Neural cell (in vitro differentiated cells): ENCODE measurements at regions not wholly inside any gene's neighbourhood (a gene's known extent, or its start where the extent isn't known, plus 50 kb on each side); places are given as distances from the start of the nearest gene placed in this dataset.

Source experiments
- H2AFZ ChIP-seq: fragments of 200-600, 300-800 bp; sonication (generic), shearing (Covaris generic); 2 replicates; pipeline ENCODE4 v1.6.0; 2014; ENCODE audit warnings: low read depth, mild to moderate bottlenecking, antibody characterized with exemption, low read length, moderate library complexity
- H3F3A ChIP-seq: fragments of 200-600 bp; shearing (Covaris generic); 2 replicates; pipeline ENCODE4 v1.6.1; 2016; ENCODE audit warnings: mild to moderate bottlenecking, moderate library complexity, mixed read lengths, antibody characterized with exemption, low read length; ENCODE audit not compliant: insufficient read depth, poor library complexity, severe bottlenecking
- H3K27ac ChIP-seq: fragments of 200-600, 300-800 bp; sonication (generic), shearing (Covaris generic); 2 replicates; pipeline ENCODE4 v1.5.1; 2014; ENCODE audit warnings: mild to moderate bottlenecking, low read length, moderate library complexity
- H3K27me3 ChIP-seq: fragments of 300-800, 200-600 bp; sonication (generic), shearing (Covaris generic); 2 replicates; pipeline ENCODE4 v1.6.0; 2014; ENCODE audit warnings: mild to moderate bottlenecking, low read depth, low read length, moderate library complexity; ENCODE audit not compliant: insufficient read depth
- H3K36me3 ChIP-seq: fragments of 300-800, 200-600 bp; sonication (generic), shearing (Covaris generic); 2 replicates; pipeline ENCODE4 v1.5.1; 2014; ENCODE audit warnings: mild to moderate bottlenecking, antibody characterized with exemption, low read length, moderate library complexity; ENCODE audit not compliant: insufficient read depth
- H3K4me2 ChIP-seq: fragments of 300-800, 200-600 bp; sonication (generic), shearing (Covaris generic); 2 replicates; pipeline ENCODE4 v1.6.0; 2014; ENCODE audit warnings: mild to moderate bottlenecking, low read length
- H3K4me3 ChIP-seq: fragments of 300-800, 200-600 bp; sonication (generic), shearing (Covaris generic); 2 replicates; pipeline ENCODE4 v1.5.1; 2014; ENCODE audit warnings: mild to moderate bottlenecking, low read length, moderate library complexity
- H3K79me2 ChIP-seq: fragments of 200-600 bp; shearing (Covaris generic); replicated peaks from 2 replicates; pipeline ENCODE4 v1.6.0; 2014; ENCODE audit warnings: mild to moderate bottlenecking, low read length, moderate library complexity; ENCODE audit not compliant: insufficient read depth
- H3K9ac ChIP-seq: fragments of 300-800, 200-600 bp; sonication (generic), shearing (Covaris generic); 2 replicates; pipeline ENCODE4 v1.6.1; 2016; ENCODE audit warnings: mild to moderate bottlenecking, low read length, mixed read lengths
- H3K9me2 ChIP-seq: fragments of 200-600 bp; shearing (Covaris generic); 2 replicates; pipeline ENCODE4 v1.6.1; 2016; ENCODE audit warnings: mild to moderate bottlenecking, low read length, mixed read lengths; ENCODE audit not compliant: insufficient read depth
- H3K9me3 ChIP-seq: fragments of 200-600, 300-800 bp; sonication (generic), shearing (Covaris generic); 2 replicates; pipeline ENCODE4 v1.6.1; 2016; ENCODE audit warnings: mild to moderate bottlenecking, mixed run types, low read length, moderate library complexity, mixed read lengths
- H4K20me1 ChIP-seq: fragments of 200-600 bp; shearing (Covaris generic); 2 replicates; pipeline ENCODE4 v1.6.1; 2016; ENCODE audit warnings: mild to moderate bottlenecking, mixed run types; ENCODE audit not compliant: insufficient read depth
- EP300 ChIP-seq: fragments of 450-650 bp; conservative IDR thresholded peaks from 2 replicates; pipeline ENCODE4 v1.6.1; 2014; ENCODE audit warnings: antibody characterized with exemption, mild to moderate bottlenecking, moderate library complexity; ENCODE audit not compliant: poor library complexity, severe bottlenecking
- EZH2 ChIP-seq: fragments of 200-600, 300-800 bp; shearing (Covaris generic), sonication (generic); IDR thresholded peaks from 2 replicates; pipeline ENCODE4 v1.6.1; 2014; ENCODE audit warnings: antibody characterized with exemption, low read length, borderline replicate concordance, mild to moderate bottlenecking; ENCODE audit not compliant: insufficient read depth, poor library complexity, severe bottlenecking
- MXI1 ChIP-seq: fragments of 450-650 bp; conservative IDR thresholded peaks from 2 replicates; pipeline ENCODE4 v1.6.1; 2014; ENCODE audit warnings: antibody characterized with exemption, mild to moderate bottlenecking; ENCODE audit not compliant: poor library complexity, severe bottlenecking
- POLR2AphosphoS5 ChIP-seq: IDR thresholded peaks from 2 replicates; pipeline ENCODE4 v1.6.1; 2012
- RAD21 ChIP-seq: fragments of 450-650 bp; conservative IDR thresholded peaks from 2 replicates; pipeline ENCODE4 v1.6.1; 2014; ENCODE audit warnings: antibody characterized with exemption, mild to moderate bottlenecking, moderate library complexity
- SMC3 ChIP-seq: fragments of 450-650 bp; conservative IDR thresholded peaks from 2 replicates; pipeline ENCODE4 v1.6.1; 2014; ENCODE audit warnings: antibody characterized with exemption, mild to moderate bottlenecking, moderate library complexity; ENCODE audit not compliant: poor library complexity
- TAF1 ChIP-seq: IDR thresholded peaks from 2 replicates; pipeline ENCODE4 v1.6.1; 2012; ENCODE audit warnings: low read depth
- TF ChIP-seq, protein P1 (sequence below): fragments of 450-650 bp; IDR thresholded peaks from 2 replicates; pipeline ENCODE4 v1.5.1; 2014; ENCODE audit warnings: antibody characterized with exemption, mild to moderate bottlenecking, moderate library complexity; ENCODE audit not compliant: poor library complexity, severe bottlenecking
- TF ChIP-seq, protein P2 (sequence below): IDR thresholded peaks from 2 replicates; pipeline ENCODE4 v1.6.1; 2012; ENCODE audit warnings: borderline replicate concordance

GRCh38 chr16:22631264-22631663 lies 120.6 kb downstream of the NPIPB5 start:
- H3K9me2 ChIP-seq = no peaks in the 10 kb centered on the region
- TF ChIP-seq SMC3 (no peak), EP300 (no peak), EZH2 (no peak), POLR2AphosphoS5 (no peak), MXI1 (no peak), RAD21 (no peak), TAF1 (no peak)
- TF ChIP-seq, protein P1, sequence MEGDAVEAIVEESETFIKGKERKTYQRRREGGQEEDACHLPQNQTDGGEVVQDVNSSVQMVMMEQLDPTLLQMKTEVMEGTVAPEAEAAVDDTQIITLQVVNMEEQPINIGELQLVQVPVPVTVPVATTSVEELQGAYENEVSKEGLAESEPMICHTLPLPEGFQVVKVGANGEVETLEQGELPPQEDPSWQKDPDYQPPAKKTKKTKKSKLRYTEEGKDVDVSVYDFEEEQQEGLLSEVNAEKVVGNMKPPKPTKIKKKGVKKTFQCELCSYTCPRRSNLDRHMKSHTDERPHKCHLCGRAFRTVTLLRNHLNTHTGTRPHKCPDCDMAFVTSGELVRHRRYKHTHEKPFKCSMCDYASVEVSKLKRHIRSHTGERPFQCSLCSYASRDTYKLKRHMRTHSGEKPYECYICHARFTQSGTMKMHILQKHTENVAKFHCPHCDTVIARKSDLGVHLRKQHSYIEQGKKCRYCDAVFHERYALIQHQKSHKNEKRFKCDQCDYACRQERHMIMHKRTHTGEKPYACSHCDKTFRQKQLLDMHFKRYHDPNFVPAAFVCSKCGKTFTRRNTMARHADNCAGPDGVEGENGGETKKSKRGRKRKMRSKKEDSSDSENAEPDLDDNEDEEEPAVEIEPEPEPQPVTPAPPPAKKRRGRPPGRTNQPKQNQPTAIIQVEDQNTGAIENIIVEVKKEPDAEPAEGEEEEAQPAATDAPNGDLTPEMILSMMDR = no peak
- TF ChIP-seq, protein P2, sequence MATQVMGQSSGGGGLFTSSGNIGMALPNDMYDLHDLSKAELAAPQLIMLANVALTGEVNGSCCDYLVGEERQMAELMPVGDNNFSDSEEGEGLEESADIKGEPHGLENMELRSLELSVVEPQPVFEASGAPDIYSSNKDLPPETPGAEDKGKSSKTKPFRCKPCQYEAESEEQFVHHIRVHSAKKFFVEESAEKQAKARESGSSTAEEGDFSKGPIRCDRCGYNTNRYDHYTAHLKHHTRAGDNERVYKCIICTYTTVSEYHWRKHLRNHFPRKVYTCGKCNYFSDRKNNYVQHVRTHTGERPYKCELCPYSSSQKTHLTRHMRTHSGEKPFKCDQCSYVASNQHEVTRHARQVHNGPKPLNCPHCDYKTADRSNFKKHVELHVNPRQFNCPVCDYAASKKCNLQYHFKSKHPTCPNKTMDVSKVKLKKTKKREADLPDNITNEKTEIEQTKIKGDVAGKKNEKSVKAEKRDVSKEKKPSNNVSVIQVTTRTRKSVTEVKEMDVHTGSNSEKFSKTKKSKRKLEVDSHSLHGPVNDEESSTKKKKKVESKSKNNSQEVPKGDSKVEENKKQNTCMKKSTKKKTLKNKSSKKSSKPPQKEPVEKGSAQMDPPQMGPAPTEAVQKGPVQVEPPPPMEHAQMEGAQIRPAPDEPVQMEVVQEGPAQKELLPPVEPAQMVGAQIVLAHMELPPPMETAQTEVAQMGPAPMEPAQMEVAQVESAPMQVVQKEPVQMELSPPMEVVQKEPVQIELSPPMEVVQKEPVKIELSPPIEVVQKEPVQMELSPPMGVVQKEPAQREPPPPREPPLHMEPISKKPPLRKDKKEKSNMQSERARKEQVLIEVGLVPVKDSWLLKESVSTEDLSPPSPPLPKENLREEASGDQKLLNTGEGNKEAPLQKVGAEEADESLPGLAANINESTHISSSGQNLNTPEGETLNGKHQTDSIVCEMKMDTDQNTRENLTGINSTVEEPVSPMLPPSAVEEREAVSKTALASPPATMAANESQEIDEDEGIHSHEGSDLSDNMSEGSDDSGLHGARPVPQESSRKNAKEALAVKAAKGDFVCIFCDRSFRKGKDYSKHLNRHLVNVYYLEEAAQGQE = no peak
- H4K20me1 ChIP-seq = no peaks in the 10 kb centered on the region
- H2AFZ ChIP-seq = no peak overlapping the region
- no peak overlapping the region for H3K4me2 ChIP-seq
- no peaks in the 10 kb centered on the region for H3K27me3 ChIP-seq
- no peak overlapping the region for H3K27ac ChIP-seq
- H3K36me3 ChIP-seq = no peaks in the 10 kb centered on the region
- H3K9me3 ChIP-seq = no peaks in the 10 kb centered on the region
- H3F3A ChIP-seq = no peaks in the 10 kb centered on the region
- H3K4me3 ChIP-seq = no peak overlapping the region
- no peak overlapping the region for H3K9ac ChIP-seq
- H3K79me2 ChIP-seq = no peaks in the 10 kb centered on the region

- H3K4me3 ChIP-seq = no peak overlapping the region
- no peaks in the 10 kb centered on the region for H3K36me3 ChIP-seq
- no peak for TF ChIP-seq EP300
- TF ChIP-seq, protein P1 = no peak
- H3K27ac ChIP-seq = no peak overlapping the region
- no peaks in the 10 kb centered on the region for H3K9me3 ChIP-seq
- H4K20me1 ChIP-seq = no peaks in the 10 kb centered on the region
- H2AFZ ChIP-seq = no peak overlapping the region
- no peak overlapping the region for H3K4me2 ChIP-seq
- no peaks in the 10 kb centered on the region for H3K79me2 ChIP-seq
- no peaks in the 10 kb centered on the region for H3F3A ChIP-seq
- no peaks in the 10 kb centered on the region for H3K9me2 ChIP-seq
- no peaks in the 10 kb centered on the region for H3K27me3 ChIP-seq
- H3K9ac ChIP-seq = no peak overlapping the region
Measured at GRCh38 chr16:22632606-22633005, 121.9 kb downstream of the NPIPB5 start.
